SU-DHL-6 (cell line): ENCODE measurements at regions not wholly inside any gene's neighbourhood (a gene's known extent, or its start where the extent isn't known, plus 50 kb on each side); places are given as distances from the start of the nearest gene placed in this dataset.

ENCODE experiments used
- H2AFZ ChIP-seq: fragments of 200-600 bp; sonication (generic); 2 replicates; pipeline ENCODE4 v1.6.1; 2014; ENCODE audit warnings: low read depth, mild to moderate bottlenecking, moderate library complexity, mixed read lengths, antibody characterized with exemption, low read length; ENCODE audit not compliant: severe bottlenecking
- H3F3A ChIP-seq: fragments of 200-600 bp; shearing (Covaris generic); 2 replicates; pipeline ENCODE4 v1.6.0; 2016; ENCODE audit warnings: antibody characterized with exemption, mild to moderate bottlenecking; ENCODE audit not compliant: insufficient read depth
- H3K27ac ChIP-seq: fragments of 200-600 bp; sonication (generic); 2 replicates; pipeline ENCODE4 v1.5.1; 2016; ENCODE audit warnings: low read depth, mild to moderate bottlenecking, low read length, moderate library complexity, mixed read lengths
- H3K27me3 ChIP-seq: fragments of 200-600 bp; sonication (generic), shearing (Covaris generic); 2 replicates; pipeline ENCODE4 v1.6.0; 2014; ENCODE audit warnings: mild to moderate bottlenecking, low read length
- H3K36me3 ChIP-seq: fragments of 200-600 bp; sonication (generic); 2 replicates; pipeline ENCODE4 v1.6.1; 2014; ENCODE audit warnings: mild to moderate bottlenecking, low read length, mixed read lengths
- H3K4me2 ChIP-seq: fragments of 300-600, 200-600 bp; shearing (Covaris generic), sonication (generic); 2 replicates; pipeline ENCODE4 v1.6.0; 2014; ENCODE audit warnings: low read length, low read depth, mild to moderate bottlenecking; ENCODE audit not compliant: poor library complexity, severe bottlenecking
- H3K4me3 ChIP-seq: fragments of 200-600 bp; sonication (generic); 2 replicates; pipeline ENCODE4 v1.5.1; 2014; ENCODE audit warnings: antibody characterized with exemption, low read length, mild to moderate bottlenecking, mixed read lengths; ENCODE audit not compliant: insufficient read depth, poor library complexity, severe bottlenecking
- H3K79me2 ChIP-seq: fragments of 200-600 bp; sonication (generic); 2 replicates; pipeline ENCODE4 v1.6.1; 2014; ENCODE audit warnings: mild to moderate bottlenecking, low read length, moderate library complexity; ENCODE audit not compliant: insufficient read depth
- H3K9ac ChIP-seq: fragments of 200-600 bp; sonication (generic); 2 replicates; pipeline ENCODE4 v1.7.0; 2014; ENCODE audit warnings: mild to moderate bottlenecking, low read length
- H3K9me2 ChIP-seq: fragments of 200-600 bp; sonication (generic); replicated peaks from 2 replicates; pipeline ENCODE4 v1.6.1; 2014; ENCODE audit warnings: low read length; ENCODE audit not compliant: insufficient read depth
- H3K9me3 ChIP-seq: fragments of 200-600 bp; sonication (generic); 2 replicates; pipeline ENCODE4 v1.6.1; 2014; ENCODE audit warnings: low read length, mixed read lengths; ENCODE audit not compliant: insufficient read depth
- H4K20me1 ChIP-seq: fragments of 200-600 bp; sonication (generic); 2 replicates; pipeline ENCODE4 v1.6.1; 2014; ENCODE audit warnings: low read depth, mild to moderate bottlenecking, antibody characterized with exemption, low read length, moderate library complexity, mixed read lengths
- CTCF ChIP-seq: fragments of 200-600 bp; sonication (generic); IDR thresholded peaks from one replicate; pipeline ENCODE4 v1.5.1; 2017; ENCODE audit warnings: antibody characterized with exemption, mild to moderate bottlenecking, low read length, moderate library complexity; ENCODE audit not compliant: insufficient read depth, poor library complexity, severe bottlenecking
- EZH2phosphoT487 ChIP-seq: fragments of 200-600 bp; sonication (generic), shearing (Covaris generic); conservative IDR thresholded peaks from 2 replicates; pipeline ENCODE4 v1.6.1; 2018; ENCODE audit warnings: mild to moderate bottlenecking, antibody characterized with exemption, low read length, moderate library complexity, mixed read lengths

DNA sequence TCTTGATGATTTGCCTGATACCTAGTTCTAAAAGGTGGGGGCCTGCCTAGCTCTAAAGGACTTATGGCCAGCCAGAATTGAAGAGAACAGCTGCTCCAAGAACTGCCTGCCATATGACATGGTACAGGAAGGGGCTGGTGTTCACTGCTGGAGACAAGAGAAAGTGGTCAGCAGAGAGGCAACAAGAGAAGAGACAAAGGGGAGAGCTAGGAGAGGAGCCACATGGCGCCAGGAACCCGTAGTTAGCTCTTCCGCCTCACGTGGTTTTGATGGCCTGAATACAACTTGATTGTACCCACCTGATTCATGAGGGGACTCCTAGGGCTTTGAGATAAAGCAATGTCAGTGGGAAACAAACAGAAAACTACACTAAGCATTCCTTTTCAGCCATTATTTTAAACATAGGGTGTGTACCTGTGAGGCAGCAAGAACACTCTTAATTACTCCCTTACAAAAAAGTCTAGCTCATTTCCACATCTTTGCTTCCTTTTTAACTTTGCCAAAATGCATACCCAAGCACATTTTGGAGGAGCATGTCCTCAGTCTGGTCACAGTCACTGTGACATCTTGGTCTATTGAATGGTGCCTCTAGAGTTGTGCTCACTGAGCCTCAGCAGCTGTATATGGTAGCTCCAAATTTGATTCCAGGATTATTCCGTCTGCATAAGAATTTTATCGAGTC is 71.6 kb downstream of the CCDC71L start:
- H3K9me2 ChIP-seq: no peaks in the 10 kb centered on the region
- H2AFZ ChIP-seq: no peak overlapping the region
- H4K20me1 ChIP-seq: no peaks in the 10 kb centered on the region
- no peak overlapping the region for H3K4me3 ChIP-seq
- no peak overlapping the region for H3K9ac ChIP-seq
- no peak overlapping the region for H3K4me2 ChIP-seq
- no peaks in the 10 kb centered on the region for H3K36me3 ChIP-seq
- H3K27ac ChIP-seq: no peak overlapping the region
- H3F3A ChIP-seq: no peaks in the 10 kb centered on the region
- H3K9me3 ChIP-seq: no peaks in the 10 kb centered on the region
- no peak for TF ChIP-seq EZH2phosphoT487
- no peak for TF ChIP-seq CTCF
- no peaks in the 10 kb centered on the region for H3K27me3 ChIP-seq
- H3K79me2 ChIP-seq: no peaks in the 10 kb centered on the region

GRCh38 chr7:106588422-106589197 is 72.3 kb downstream of the CCDC71L start:
- Histone ChIP-seq H3K36me3 (no peaks in the 10 kb centered on the region), H3K27ac (no peak overlapping the region), H3F3A (no peaks in the 10 kb centered on the region), H4K20me1 (no peaks in the 10 kb centered on the region), H3K9ac (no peak overlapping the region), H3K27me3 (no peaks in the 10 kb centered on the region), H3K9me3 (no peaks in the 10 kb centered on the region), H2AFZ (no peak overlapping the region), H3K4me3 (no peak overlapping the region), H3K79me2 (no peaks in the 10 kb centered on the region), H3K9me2 (no peaks in the 10 kb centered on the region), H3K4me2 (no peak overlapping the region)
- TF ChIP-seq EZH2phosphoT487 (no peak), CTCF (no peak)

- Histone ChIP-seq H3K27ac (no peak overlapping the region), H3K27me3 (no peaks in the 10 kb centered on the region), H3K9ac (no peak overlapping the region), H4K20me1 (no peaks in the 10 kb centered on the region), H3K79me2 (no peaks in the 10 kb centered on the region), H3K9me2 (no peaks in the 10 kb centered on the region), H3K4me2 (no peak overlapping the region), H3K36me3 (no peaks in the 10 kb centered on the region), H3F3A (no peaks in the 10 kb centered on the region), H3K9me3 (no peaks in the 10 kb centered on the region), H2AFZ (no peak overlapping the region), H3K4me3 (no peak overlapping the region)
- TF ChIP-seq CTCF: no peak
- no peak for TF ChIP-seq EZH2phosphoT487
Observed at GRCh38 chr7:106584914-106585759, 75.8 kb downstream of the CCDC71L start.
